ENCODE measurements at regions not wholly inside any gene's neighbourhood (a gene's known extent, or its start where the extent isn't known, plus 50 kb on each side); places are given as distances from the start of the nearest gene placed in this dataset.

- TF ChIP-seq CTCF (IDR thresholded peaks at IDR 0.05) (no peak), POLR2A (IDR thresholded peaks at IDR 0.05) (no peak)
Observed at GRCh38 chr19:30135093-30135757, 193.2 kb downstream of the URI1 start.
